Ishikawa (cell line): ENCODE measurements at regions not wholly inside any gene's neighbourhood (a gene's known extent, or its start where the extent isn't known, plus 50 kb on each side); places are given as distances from the start of the nearest gene placed in this dataset.

Experiments
- FOXM1 ChIP-seq: IDR thresholded peaks from 2 replicates; pipeline ENCODE4 v1.6.1; 2012; ENCODE audit warnings: low read depth, borderline replicate concordance
- TAF1 ChIP-seq: IDR thresholded peaks from 2 replicates; pipeline ENCODE4 v1.6.1; 2012; ENCODE audit warnings: low read depth, mild to moderate bottlenecking
- ZBTB7A ChIP-seq: IDR thresholded peaks from 2 replicates; pipeline ENCODE4 v1.6.1; 2012; ENCODE audit warnings: low read depth
- TF ChIP-seq, protein P1 (sequence below): IDR thresholded peaks from 2 replicates; pipeline ENCODE4 v1.6.1; 2012

DNA sequence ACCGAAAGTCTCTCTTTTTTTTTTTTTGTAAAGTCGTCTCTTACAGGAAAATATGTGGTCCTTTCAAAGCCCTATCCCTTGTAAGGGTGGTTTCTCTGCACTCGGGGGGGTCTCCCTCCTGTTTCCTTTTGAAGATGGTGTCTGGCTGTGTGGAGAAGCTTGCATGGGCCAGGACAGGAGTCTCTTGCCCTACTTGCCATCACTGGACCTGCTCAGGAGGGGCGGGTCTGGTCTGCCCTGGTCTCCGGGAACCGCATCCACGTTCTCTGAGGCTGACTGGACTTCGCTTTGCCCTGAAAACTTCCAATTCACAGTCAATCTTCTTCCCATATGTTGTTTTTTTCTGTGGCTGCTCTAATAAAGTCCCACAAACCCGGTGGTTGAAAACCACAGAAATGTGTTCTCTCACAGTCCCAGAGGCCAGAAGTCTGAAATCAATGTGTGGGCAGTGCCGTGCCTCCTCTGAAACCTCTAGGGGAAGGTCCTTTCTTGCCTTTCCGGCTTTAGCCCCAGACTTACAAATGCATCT lies 92.9 kb upstream of the IER5L start:
- TF ChIP-seq, protein P1, sequence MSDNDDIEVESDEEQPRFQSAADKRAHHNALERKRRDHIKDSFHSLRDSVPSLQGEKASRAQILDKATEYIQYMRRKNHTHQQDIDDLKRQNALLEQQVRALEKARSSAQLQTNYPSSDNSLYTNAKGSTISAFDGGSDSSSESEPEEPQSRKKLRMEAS: no peak
- TF ChIP-seq ZBTB7A (no peak), FOXM1 (no peak), TAF1 (no peak)
